NOMO-1 treated with dmso at 0.1 percent for 144 hours (cell line): ENCODE measurements at regions not wholly inside any gene's neighbourhood (a gene's known extent, or its start where the extent isn't known, plus 50 kb on each side); places are given as distances from the start of the nearest gene placed in this dataset.
"Not testable (repeated sequence)": the region's sequence is repeated elsewhere in the genome, so short reads cannot be mapped to it uniquely, and the experiment has no call there.

Experiments
- DNase-seq: peaks from one replicate; lab custom pipeline; 2025; ENCODE audit not compliant: unreplicated experiment; lab: John Stamatoyannopoulos, UW

GRCh38 chr13:18951412-18951811, 230.2 kb downstream of the TUBA3C start:
- DNase-seq = no peak

- no peak for DNase-seq
Observed at GRCh38 chr13:18949970-18950369, 231.7 kb downstream of the TUBA3C start.

GRCh38 chr13:18949489-18949761, 232.2 kb downstream of the TUBA3C start:
- no peak for DNase-seq

GRCh38 chr13:18948664-18949488, 232.7 kb downstream of the TUBA3C start:
- DNase-seq = no peak

- no peak for DNase-seq
Observed at GRCh38 chr13:18948012-18948663, 233.5 kb downstream of the TUBA3C start.

GRCh38 chr13:18947376-18947977, 234.1 kb downstream of the TUBA3C start:
- no peak for DNase-seq

GRCh38 chr13:18946738-18947137, 234.9 kb downstream of the TUBA3C start:
- DNase-seq = no peak

GRCh38 chr13:18944501-18945068, 237.0 kb downstream of the TUBA3C start:
- no peak for DNase-seq

- no peak for DNase-seq
Observed at GRCh38 chr13:18943721-18944391, 237.8 kb downstream of the TUBA3C start.

GRCh38 chr13:18943273-18943672, 238.4 kb downstream of the TUBA3C start:
- no peak for DNase-seq

GRCh38 chr13:18936104-18936503, 245.5 kb downstream of the TUBA3C start:
- DNase-seq = no peak

GRCh38 chr13:18921063-18921462, 260.6 kb downstream of the TUBA3C start:
- no peak for DNase-seq

GRCh38 chr13:18905096-18905495, 276.5 kb downstream of the TUBA3C start:
- not testable (repeated sequence) for DNase-seq

- DNase-seq = not testable (repeated sequence)
Observed at GRCh38 chr13:18895411-18895810, 286.2 kb downstream of the TUBA3C start.

GRCh38 chr13:18891242-18891641, 290.4 kb downstream of the TUBA3C start:
- DNase-seq = not testable (repeated sequence)

GRCh38 chr13:18874875-18875789, 306.5 kb downstream of the TUBA3C start:
- DNase-seq = not testable (repeated sequence)

- not testable (repeated sequence) for DNase-seq
Observed at GRCh38 chr13:18870557-18870956, 311.1 kb downstream of the TUBA3C start.

- not testable (repeated sequence) for DNase-seq
Observed at GRCh38 chr13:18869365-18869764, 312.3 kb downstream of the TUBA3C start.

GRCh38 chr13:18837986-18838629, 343.5 kb downstream of the TUBA3C start:
- DNase-seq = not testable (repeated sequence)
